ENCODE measurements at regions not wholly inside any gene's neighbourhood (a gene's known extent, or its start where the extent isn't known, plus 50 kb on each side); places are given as distances from the start of the nearest gene placed in this dataset.

DNA sequence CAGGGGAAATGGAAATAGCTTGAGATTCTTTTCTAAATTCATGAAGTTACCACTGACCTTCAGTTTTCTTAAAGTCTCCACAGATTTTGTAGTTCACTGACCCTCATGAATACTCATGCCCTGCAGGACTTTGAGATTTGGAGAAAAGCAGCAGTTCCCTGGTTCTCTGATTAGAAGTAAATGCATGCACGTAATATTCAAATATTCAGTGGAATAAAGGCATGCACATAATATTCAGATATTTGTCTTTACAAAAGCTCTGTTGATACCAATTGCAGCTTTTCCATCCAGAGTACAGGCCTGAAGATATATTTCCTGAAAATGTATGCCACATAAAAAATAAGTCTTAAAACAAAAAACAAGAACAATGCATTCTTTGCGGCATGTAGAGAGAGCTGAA is 219.8 kb downstream of the ADCYAP1 start:
- Mint-ChIP-seq H3K27me3 (ENCODE audit: insufficient read depth) (no peaks in the 10 kb centered on the region), H3K9me3 (peaks cover 25% of the 10 kb centered on the region), H3K4me1 (no peaks in the 10 kb centered on the region), H3K36me3 (ENCODE audit: low read depth) (no peaks in the 10 kb centered on the region), H3K27ac (no peak overlapping the region), H3K4me3 (no peak overlapping the region)
- DNase-seq = no peak
- Histone ChIP-seq H3K9ac (ENCODE audit: extremely low read depth, low read length, poor library complexity, severe bottlenecking) (no peak overlapping the region), H3K27me3 (ENCODE audit: control insufficient read depth, insufficient read depth, low read length, poor library complexity, severe bottlenecking) (no peaks in the 10 kb centered on the region), H3K4me3 (ENCODE audit: low read length) (no peak overlapping the region), H3K36me3 (ENCODE audit: control insufficient read depth, insufficient read depth, low read length) (no peaks in the 10 kb centered on the region), H3K27ac (ENCODE audit: low read depth, low read length) (no peak overlapping the region), H3K4me1 (ENCODE audit: control insufficient read depth, insufficient read depth, low read length) (no peaks in the 10 kb centered on the region), H3K9me3 (ENCODE audit: control insufficient read depth, low read length) (peaks cover 13% of the 10 kb centered on the region)
- 94 to 100% methylated on average over 1 to 2 of the region's 2 CpGs for WGBS, 2 experiments (ENCODE audit: insufficient coverage in 1 of 2, insufficient read length in 1 of 2)
- TF ChIP-seq, protein P1, sequence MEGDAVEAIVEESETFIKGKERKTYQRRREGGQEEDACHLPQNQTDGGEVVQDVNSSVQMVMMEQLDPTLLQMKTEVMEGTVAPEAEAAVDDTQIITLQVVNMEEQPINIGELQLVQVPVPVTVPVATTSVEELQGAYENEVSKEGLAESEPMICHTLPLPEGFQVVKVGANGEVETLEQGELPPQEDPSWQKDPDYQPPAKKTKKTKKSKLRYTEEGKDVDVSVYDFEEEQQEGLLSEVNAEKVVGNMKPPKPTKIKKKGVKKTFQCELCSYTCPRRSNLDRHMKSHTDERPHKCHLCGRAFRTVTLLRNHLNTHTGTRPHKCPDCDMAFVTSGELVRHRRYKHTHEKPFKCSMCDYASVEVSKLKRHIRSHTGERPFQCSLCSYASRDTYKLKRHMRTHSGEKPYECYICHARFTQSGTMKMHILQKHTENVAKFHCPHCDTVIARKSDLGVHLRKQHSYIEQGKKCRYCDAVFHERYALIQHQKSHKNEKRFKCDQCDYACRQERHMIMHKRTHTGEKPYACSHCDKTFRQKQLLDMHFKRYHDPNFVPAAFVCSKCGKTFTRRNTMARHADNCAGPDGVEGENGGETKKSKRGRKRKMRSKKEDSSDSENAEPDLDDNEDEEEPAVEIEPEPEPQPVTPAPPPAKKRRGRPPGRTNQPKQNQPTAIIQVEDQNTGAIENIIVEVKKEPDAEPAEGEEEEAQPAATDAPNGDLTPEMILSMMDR (conservative IDR thresholded peaks at IDR 0.05) = no peak

DNA sequence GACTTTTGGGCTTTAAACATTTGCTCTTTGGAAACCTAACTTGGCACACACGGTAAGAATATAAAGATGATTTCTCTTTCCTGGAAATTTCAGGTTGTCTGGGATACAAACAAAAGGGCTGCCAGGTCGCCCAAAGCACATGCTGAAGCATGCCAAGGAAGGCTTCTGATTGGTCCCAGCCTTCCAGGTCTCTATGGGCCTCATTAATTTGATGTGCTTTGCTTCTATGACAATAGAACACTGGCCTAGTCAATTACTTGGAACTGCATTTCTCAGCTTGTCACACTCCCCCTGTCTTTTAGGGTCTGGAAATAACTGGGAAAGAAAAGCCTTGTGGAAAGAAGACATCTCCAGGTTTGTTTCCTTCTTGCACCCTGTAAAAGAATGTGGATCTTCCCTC is 228.9 kb downstream of the ADCYAP1 start:
- H3K4me1 ChIP-seq (ENCODE audit: control insufficient read depth, insufficient read depth, low read length) = no peaks in the 10 kb centered on the region
- H3K27me3 ChIP-seq (ENCODE audit: control insufficient read depth, insufficient read depth, low read length, poor library complexity, severe bottlenecking) = no peaks in the 10 kb centered on the region
- peak overlapping the region; percentile 16 for H3K27ac ChIP-seq (ENCODE audit: low read depth, low read length)
- H3K4me3 ChIP-seq (ENCODE audit: low read length) = no peak overlapping the region
- Mint-ChIP-seq H3K9me3 (peaks cover 9% of the 10 kb centered on the region), H3K27ac (no peak overlapping the region), H3K36me3 (ENCODE audit: low read depth) (peaks cover 5% of the 10 kb centered on the region), H3K4me1 (no peaks in the 10 kb centered on the region), H3K4me3 (no peak overlapping the region), H3K27me3 (ENCODE audit: insufficient read depth) (no peaks in the 10 kb centered on the region)
- H3K36me3 ChIP-seq (ENCODE audit: control insufficient read depth, insufficient read depth, low read length) = no peaks in the 10 kb centered on the region
- TF ChIP-seq, protein P1 (conservative IDR thresholded peaks at IDR 0.05) = no peak
- H3K9ac ChIP-seq (ENCODE audit: extremely low read depth, low read length, poor library complexity, severe bottlenecking) = no peak overlapping the region
- 83% methylated on average over 1 to 2 of the region's 2 CpGs for WGBS, 2 experiments (ENCODE audit: insufficient coverage in 1 of 2, insufficient read length in 1 of 2)
- H3K9me3 ChIP-seq (ENCODE audit: control insufficient read depth, low read length) = peaks cover 2% of the 10 kb centered on the region
- DNase-seq = no peak

DNA sequence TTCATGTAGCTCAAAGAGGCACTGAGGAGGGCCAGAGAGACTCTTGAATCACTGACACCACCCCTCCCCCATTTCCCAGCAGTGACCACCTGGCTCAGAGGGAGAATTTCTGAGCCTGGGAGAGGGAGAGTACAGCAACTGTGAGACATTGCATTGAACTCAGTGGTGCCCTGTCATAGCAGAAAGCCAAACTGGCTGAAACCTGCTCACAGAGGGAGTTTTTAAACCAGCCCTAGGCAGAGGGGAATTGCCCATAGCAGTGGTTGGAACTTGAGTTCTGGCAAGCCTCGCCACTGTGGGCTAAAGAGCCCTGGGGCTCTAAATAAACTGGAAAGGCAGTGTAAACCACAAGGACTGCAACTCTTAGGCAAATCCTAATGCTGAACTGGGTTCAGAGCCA is 243.1 kb downstream of the ADCYAP1 start:
- Mint-ChIP-seq H3K27ac (peak overlapping the region; percentile 68), H3K9me3 (peaks cover 31% of the 10 kb centered on the region), H3K27me3 (ENCODE audit: insufficient read depth) (no peaks in the 10 kb centered on the region), H3K4me1 (no peaks in the 10 kb centered on the region), H3K36me3 (ENCODE audit: low read depth) (peaks cover 21% of the 10 kb centered on the region), H3K4me3 (no peak overlapping the region)
- H3K9ac ChIP-seq (ENCODE audit: extremely low read depth, low read length, poor library complexity, severe bottlenecking) = no peak overlapping the region
- no peaks in the 10 kb centered on the region for H3K27me3 ChIP-seq (ENCODE audit: control insufficient read depth, insufficient read depth, low read length, poor library complexity, severe bottlenecking)
- no peaks in the 10 kb centered on the region for H3K4me1 ChIP-seq (ENCODE audit: control insufficient read depth, insufficient read depth, low read length)
- TF ChIP-seq, protein P1 (conservative IDR thresholded peaks at IDR 0.05) = no peak
- WGBS, 2 experiments (ENCODE audit: insufficient coverage in 1 of 2, insufficient read length in 1 of 2) = 93% methylated on average over 1 of the region's 1 CpG; no CpG with 5 or more reads in 1 of the 2 experiments
- no peak overlapping the region for H3K27ac ChIP-seq (ENCODE audit: low read depth, low read length)
- no peak overlapping the region for H3K4me3 ChIP-seq (ENCODE audit: low read length)
- peak; percentile 58 for DNase-seq
- no peaks in the 10 kb centered on the region for H3K36me3 ChIP-seq (ENCODE audit: control insufficient read depth, insufficient read depth, low read length)
- H3K9me3 ChIP-seq (ENCODE audit: control insufficient read depth, low read length) = peaks cover 21% of the 10 kb centered on the region
